ENCODE measurements at regions not wholly inside any gene's neighbourhood (a gene's known extent, or its start where the extent isn't known, plus 50 kb on each side); places are given as distances from the start of the nearest gene placed in this dataset.

DNA sequence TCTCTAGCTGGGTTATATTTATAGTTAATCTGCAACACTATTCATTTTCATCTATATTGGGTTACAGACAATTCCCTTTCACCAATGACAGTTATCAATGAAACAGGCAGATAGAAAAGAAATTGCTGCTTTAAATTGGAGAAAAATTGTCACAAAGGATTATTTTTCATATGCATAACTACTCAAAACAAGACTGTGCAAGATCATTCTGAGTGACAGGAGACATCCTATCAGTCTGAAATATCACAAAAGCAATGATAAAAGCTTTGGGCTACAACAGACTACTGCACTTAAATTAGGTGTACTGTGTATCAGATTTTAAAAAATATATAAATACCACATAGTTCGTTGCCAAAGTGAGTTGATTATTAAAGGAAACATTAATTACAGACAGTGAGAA is 722.6 kb downstream of the ARAP2 start:
- Histone ChIP-seq H3K4me3 (ENCODE audit: low read length in 3 of 3) (no peak overlapping the region), H3K4me1 (ENCODE audit: control insufficient read depth in 2 of 3, insufficient read depth in 2 of 3, low read depth in 1 of 3, low read length in 3 of 3) (no peaks in the 10 kb centered on the region), H3K27ac (ENCODE audit: low read depth in 2 of 2, low read length in 2 of 2) (no peak overlapping the region), H3K27me3 (ENCODE audit: control insufficient read depth, insufficient read depth, low read length) (no peaks in the 10 kb centered on the region), H3K9me3 (ENCODE audit: control insufficient read depth in 2 of 3, insufficient read depth in 1 of 3, low read length in 3 of 3) (no peaks in the 10 kb centered on the region), H3K9ac (ENCODE audit: low read length in 3 of 3) (no peak overlapping the region), H3K36me3 (ENCODE audit: control insufficient read depth in 2 of 3, insufficient read depth in 3 of 3, low read length in 3 of 3) (no peaks in the 10 kb centered on the region)
- TF ChIP-seq CTCF (IDR thresholded peaks at IDR 0.05; ENCODE audit: borderline replicate concordance, extremely low read depth, insufficient read depth): no peak
- intact Hi-C loops (cut with DNase I): no loop called here
- no peak for DNase-seq
- no peak for FAIRE-seq

GRCh38 chr4:35525192-35525978 is 718.9 kb downstream of the ARAP2 start:
- no peaks in the 10 kb centered on the region for H3K27me3 ChIP-seq (ENCODE audit: control insufficient read depth, insufficient read depth, low read length)
- no peak for TF ChIP-seq CTCF (IDR thresholded peaks at IDR 0.05; ENCODE audit: borderline replicate concordance, extremely low read depth, insufficient read depth)
- no peaks in the 10 kb centered on the region for H3K9me3 ChIP-seq (ENCODE audit: control insufficient read depth in 2 of 3, insufficient read depth in 1 of 3, low read length in 3 of 3)
- no peak overlapping the region for H3K4me3 ChIP-seq (ENCODE audit: low read length in 3 of 3)
- H3K36me3 ChIP-seq (ENCODE audit: control insufficient read depth in 2 of 3, insufficient read depth in 3 of 3, low read length in 3 of 3): no peaks in the 10 kb centered on the region
- DNase-seq (no peak), FAIRE-seq (no peak)
- H3K4me1 ChIP-seq (ENCODE audit: control insufficient read depth in 2 of 3, insufficient read depth in 2 of 3, low read depth in 1 of 3, low read length in 3 of 3): no peaks in the 10 kb centered on the region
- intact Hi-C loops (cut with DNase I): no loop called here
- H3K9ac ChIP-seq (ENCODE audit: low read length in 3 of 3): no peak overlapping the region
- no peak overlapping the region for H3K27ac ChIP-seq (ENCODE audit: low read depth in 2 of 2, low read length in 2 of 2)

GRCh38 chr4:35526456-35526855 is 717.9 kb downstream of the ARAP2 start:
- FAIRE-seq (no peak), DNase-seq (no peak)
- H3K9me3 ChIP-seq (ENCODE audit: control insufficient read depth in 2 of 3, insufficient read depth in 1 of 3, low read length in 3 of 3): no peaks in the 10 kb centered on the region
- no peaks in the 10 kb centered on the region for H3K4me1 ChIP-seq (ENCODE audit: control insufficient read depth in 2 of 3, insufficient read depth in 2 of 3, low read depth in 1 of 3, low read length in 3 of 3)
- no peaks in the 10 kb centered on the region for H3K36me3 ChIP-seq (ENCODE audit: control insufficient read depth in 2 of 3, insufficient read depth in 3 of 3, low read length in 3 of 3)
- H3K27me3 ChIP-seq (ENCODE audit: control insufficient read depth, insufficient read depth, low read length): no peaks in the 10 kb centered on the region
- H3K9ac ChIP-seq (ENCODE audit: low read length in 3 of 3): no peak overlapping the region
- intact Hi-C loops (cut with DNase I): no loop called here
- H3K4me3 ChIP-seq (ENCODE audit: low read length in 3 of 3): no peak overlapping the region
- H3K27ac ChIP-seq (ENCODE audit: low read depth in 2 of 2, low read length in 2 of 2): no peak overlapping the region
- TF ChIP-seq CTCF (IDR thresholded peaks at IDR 0.05; ENCODE audit: borderline replicate concordance, extremely low read depth, insufficient read depth): no peak

DNA sequence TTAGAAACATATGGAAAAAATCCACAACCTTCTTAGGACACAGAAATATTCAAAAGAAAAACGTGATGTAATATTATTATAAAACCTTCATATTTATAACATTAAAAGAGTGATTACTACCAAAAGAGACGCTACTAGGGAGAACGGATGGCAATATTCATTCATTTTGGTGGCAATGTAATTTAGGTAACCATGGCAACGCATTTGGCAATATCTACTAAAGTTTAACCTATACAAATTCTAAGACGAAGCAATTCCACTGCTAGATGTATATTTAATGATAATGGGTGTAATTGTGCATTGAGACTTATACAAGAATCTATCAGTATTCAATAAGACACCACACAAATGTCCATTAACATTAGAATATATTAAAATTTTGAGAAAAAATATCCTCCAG is 709.4 kb downstream of the ARAP2 start:
- Histone ChIP-seq H3K27me3 (ENCODE audit: control insufficient read depth, insufficient read depth, low read length) (no peaks in the 10 kb centered on the region), H3K9ac (ENCODE audit: low read length in 3 of 3) (no peak overlapping the region), H3K27ac (ENCODE audit: low read depth in 2 of 2, low read length in 2 of 2) (no peak overlapping the region), H3K36me3 (ENCODE audit: control insufficient read depth in 2 of 3, insufficient read depth in 3 of 3, low read length in 3 of 3) (no peaks in the 10 kb centered on the region), H3K9me3 (ENCODE audit: control insufficient read depth in 2 of 3, insufficient read depth in 1 of 3, low read length in 3 of 3) (peaks cover 0 to 3% (median 0%) of the 10 kb centered on the region in 3 donors), H3K4me1 (ENCODE audit: control insufficient read depth in 2 of 3, insufficient read depth in 2 of 3, low read depth in 1 of 3, low read length in 3 of 3) (no peaks in the 10 kb centered on the region), H3K4me3 (ENCODE audit: low read length in 3 of 3) (no peak overlapping the region)
- intact Hi-C loops (cut with DNase I): no loop called here
- no peak for DNase-seq
- no peak for FAIRE-seq
- TF ChIP-seq CTCF (IDR thresholded peaks at IDR 0.05; ENCODE audit: borderline replicate concordance, extremely low read depth, insufficient read depth): no peak

Measured in kidney (tissue), 13 donors.